Mesenchymal stem cell (in vitro differentiated cells and primary cell): ENCODE measurements at regions not wholly inside any gene's neighbourhood (a gene's known extent, or its start where the extent isn't known, plus 50 kb on each side); places are given as distances from the start of the nearest gene placed in this dataset.

Experiments used
- DNase-seq: peaks from one replicate; pipeline ENCODE4 v3.0.0-alpha.2; 2013
- H2AFZ ChIP-seq: one replicate; pipeline ENCODE4 v1.6.1; 2013; ENCODE audit warnings: low read depth, mild to moderate bottlenecking, control low read depth, inconsistent platforms, low read length, moderate library complexity
- H2AK5ac ChIP-seq: 2 replicates; pipeline ENCODE4 v1.6.1; 2013; ENCODE audit warnings: low read length, moderate library complexity, mild to moderate bottlenecking, inconsistent platforms; ENCODE audit not compliant: severe bottlenecking
- H2BK120ac ChIP-seq: one replicate; pipeline ENCODE4 v1.6.1; 2013; ENCODE audit warnings: low read depth, mild to moderate bottlenecking, inconsistent platforms, low read length, moderate library complexity
- H2BK12ac ChIP-seq, 2 experiments: one replicate each; pipeline ENCODE4 v1.6.1; 2013; ENCODE audit warnings: inconsistent platforms in 2 of 2, low read length in 2 of 2, mild to moderate bottlenecking in 2 of 2, moderate library complexity in 2 of 2, control low read depth in 1 of 2
- H2BK15ac ChIP-seq: one replicate; pipeline ENCODE4 v1.6.1; 2013; ENCODE audit warnings: mild to moderate bottlenecking, low read depth, inconsistent platforms; ENCODE audit not compliant: poor library complexity, severe bottlenecking
- H2BK5ac ChIP-seq: 2 replicates; pipeline ENCODE4 v1.6.1; 2013; ENCODE audit warnings: low read depth, mild to moderate bottlenecking, low read length, control low read depth, inconsistent platforms; ENCODE audit not compliant: poor library complexity, severe bottlenecking
- H3K14ac ChIP-seq, 2 experiments: one replicate each; pipeline ENCODE4 v1.6.1; 2013; ENCODE audit warnings: inconsistent platforms in 2 of 2, low read length in 2 of 2, control low read depth in 1 of 2, mild to moderate bottlenecking in 1 of 2, moderate library complexity in 1 of 2
- H3K18ac ChIP-seq, 2 experiments: one replicate each; pipeline ENCODE4 v1.6.1; 2013; ENCODE audit warnings: inconsistent platforms in 2 of 2, low read length in 2 of 2, control low read depth in 1 of 2, low read depth in 1 of 2, mild to moderate bottlenecking in 1 of 2
- H3K23ac ChIP-seq, 2 experiments: one replicate each; pipeline ENCODE4 v1.6.1; 2013; ENCODE audit warnings: inconsistent platforms in 2 of 2, low read length in 2 of 2, mild to moderate bottlenecking in 2 of 2, moderate library complexity in 2 of 2, control low read depth in 1 of 2
- H3K27ac ChIP-seq: 2 replicates; pipeline ENCODE4 v1.5.1; 2013; ENCODE audit warnings: mild to moderate bottlenecking, moderate library complexity, low read length, control low read depth, inconsistent platforms; ENCODE audit not compliant: poor library complexity, severe bottlenecking
- H3K27me3 ChIP-seq, 2 experiments: 2 replicates each; pipeline versions ENCODE4 v1.6.1 to v1.7.0; 2013; ENCODE audit warnings: low read length in 2 of 2, mild to moderate bottlenecking in 2 of 2, moderate library complexity in 2 of 2, control low read depth in 1 of 2, inconsistent platforms in 1 of 2; ENCODE audit not compliant: control insufficient read depth in 1 of 2, insufficient read depth in 1 of 2
- H3K36me3 ChIP-seq, 2 experiments: 2 replicates each; pipeline versions ENCODE4 v1.6.1 to v1.7.0; 2013; ENCODE audit warnings: low read length in 2 of 2, control low read depth in 1 of 2, inconsistent platforms in 1 of 2, low read depth in 1 of 2, mild to moderate bottlenecking in 1 of 2; ENCODE audit not compliant: insufficient read depth in 2 of 2, control insufficient read depth in 1 of 2
- H3K4ac ChIP-seq, 2 experiments: one replicate each; pipeline ENCODE4 v1.6.1; 2013; ENCODE audit warnings: inconsistent platforms in 2 of 2, low read length in 2 of 2, mild to moderate bottlenecking in 2 of 2, moderate library complexity in 2 of 2, control low read depth in 1 of 2, low read depth in 1 of 2
- H3K4me1 ChIP-seq: 2 replicates; pipeline ENCODE4 v1.6.1; 2013; ENCODE audit warnings: low read depth, low read length, control low read depth; ENCODE audit not compliant: control insufficient read depth, insufficient read depth
- H3K4me2 ChIP-seq: 2 replicates; pipeline ENCODE4 v1.6.1; 2013; ENCODE audit warnings: low read length, mild to moderate bottlenecking, inconsistent platforms; ENCODE audit not compliant: poor library complexity, severe bottlenecking
- H3K4me3 ChIP-seq, 2 experiments: 2 replicates each; pipeline versions ENCODE4 v1.5.1 to v1.7.0; 2013; ENCODE audit warnings: low read length in 2 of 2, mild to moderate bottlenecking in 2 of 2, control low read depth in 1 of 2, low read depth in 1 of 2; ENCODE audit not compliant: insufficient read depth in 1 of 2
- H3K79me1 ChIP-seq: replicated peaks from 2 replicates; pipeline ENCODE4 v1.6.1; 2013; ENCODE audit warnings: mild to moderate bottlenecking, control low read depth, low read length, inconsistent platforms; ENCODE audit not compliant: poor library complexity, severe bottlenecking
- H3K9ac ChIP-seq: 2 replicates; pipeline ENCODE4 v1.7.0; 2013; ENCODE audit warnings: mild to moderate bottlenecking, low read length, moderate library complexity
- H3K9me3 ChIP-seq: 2 replicates; pipeline ENCODE4 v1.7.0; 2013; ENCODE audit warnings: mild to moderate bottlenecking, low read length; ENCODE audit not compliant: control insufficient read depth
- H4K8ac ChIP-seq: one replicate; pipeline ENCODE4 v1.6.1; 2013; ENCODE audit warnings: inconsistent platforms, mild to moderate bottlenecking, low read length, moderate library complexity
- H4K91ac ChIP-seq: one replicate; pipeline ENCODE4 v1.6.1; 2013; ENCODE audit warnings: mild to moderate bottlenecking, low read length, inconsistent platforms
- WGBS: methylation state at CpG from one replicate; pipeline ENCODE4 v1.1.7; 2013; ENCODE audit warnings: mixed read lengths; 5-methylcytosine and 5-hydroxymethylcytosine counted together

DNA sequence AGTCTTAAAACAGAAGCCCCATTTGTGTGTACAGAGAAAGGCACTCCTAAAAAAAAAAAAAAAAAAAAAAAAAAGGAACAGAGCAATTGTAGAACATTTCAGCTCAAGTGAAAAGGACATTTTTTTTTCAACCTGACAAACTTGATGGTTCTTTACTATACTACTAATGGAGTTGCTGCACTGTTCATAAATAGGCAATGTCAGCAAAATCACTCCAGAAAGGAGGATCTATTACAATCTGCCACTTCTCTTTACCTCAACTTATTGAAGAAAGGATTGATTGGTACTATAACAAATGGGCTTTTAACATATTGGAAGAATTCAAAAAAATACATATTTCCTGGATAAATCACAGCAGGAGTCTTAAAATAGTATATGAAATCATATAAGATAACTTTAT lies 1517.7 kb downstream of the SLITRK1 start:
- no peak overlapping the region for H3K9ac ChIP-seq
- H3K18ac ChIP-seq: no peak overlapping the region
- H2AK5ac ChIP-seq: no peak overlapping the region
- H3K4me3 ChIP-seq: no peak overlapping the region
- no peak overlapping the region for H2BK5ac ChIP-seq
- H3K79me1 ChIP-seq: no peaks in the 10 kb centered on the region
- H4K91ac ChIP-seq: no peak overlapping the region
- H2BK12ac ChIP-seq: no peak overlapping the region
- H3K27ac ChIP-seq: no peak overlapping the region
- no peaks in the 10 kb centered on the region for H3K27me3 ChIP-seq
- no peak overlapping the region for H2BK15ac ChIP-seq
- H3K36me3 ChIP-seq: no peaks in the 10 kb centered on the region
- H3K14ac ChIP-seq: no peak overlapping the region
- H3K9me3 ChIP-seq: no peaks in the 10 kb centered on the region
- no peak overlapping the region for H4K8ac ChIP-seq
- H3K4ac ChIP-seq: no peak overlapping the region
- H2AFZ ChIP-seq: no peak overlapping the region
- no peaks in the 10 kb centered on the region for H3K4me1 ChIP-seq
- no peak for DNase-seq
- no peak overlapping the region for H3K23ac ChIP-seq
- H2BK120ac ChIP-seq: no peak overlapping the region
- no peak overlapping the region for H3K4me2 ChIP-seq

DNA sequence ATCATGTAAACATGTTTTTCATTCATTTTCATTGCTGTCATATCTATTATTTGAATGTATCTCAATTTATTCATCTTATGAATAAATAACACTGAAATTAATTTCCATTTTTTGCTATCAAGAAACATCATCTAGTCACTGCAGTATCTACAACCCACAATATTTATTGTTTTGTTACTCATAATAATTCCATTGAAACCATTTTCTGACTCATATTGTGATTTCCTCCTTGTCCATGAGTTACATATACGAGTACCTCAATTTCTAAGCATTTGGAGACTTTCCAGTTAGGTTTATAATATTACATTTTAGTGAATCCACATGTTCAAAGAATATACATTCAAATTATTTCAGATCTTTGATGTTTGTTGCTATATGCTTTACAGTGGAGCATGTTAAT lies 1524.0 kb downstream of the SLITRK1 start:
- no peak overlapping the region for H3K27ac ChIP-seq
- H2BK120ac ChIP-seq: no peak overlapping the region
- no peak overlapping the region for H3K23ac ChIP-seq
- no peak overlapping the region for H3K4me3 ChIP-seq
- no peak overlapping the region for H2BK15ac ChIP-seq
- no peak overlapping the region for H3K9ac ChIP-seq
- no peaks in the 10 kb centered on the region for H3K36me3 ChIP-seq
- no peaks in the 10 kb centered on the region for H3K9me3 ChIP-seq
- no peak overlapping the region for H4K91ac ChIP-seq
- H2BK5ac ChIP-seq: no peak overlapping the region
- no peak overlapping the region for H3K14ac ChIP-seq
- no peak overlapping the region for H2BK12ac ChIP-seq
- H2AK5ac ChIP-seq: no peak overlapping the region
- WGBS: no CpG with 5 or more reads among the region's 1 CpG
- no peaks in the 10 kb centered on the region for H3K4me1 ChIP-seq
- no peak overlapping the region for H4K8ac ChIP-seq
- no peak overlapping the region for H2AFZ ChIP-seq
- DNase-seq: no peak
- no peak overlapping the region for H3K4ac ChIP-seq
- H3K4me2 ChIP-seq: no peak overlapping the region
- H3K79me1 ChIP-seq: no peaks in the 10 kb centered on the region
- H3K27me3 ChIP-seq: no peaks in the 10 kb centered on the region
- no peak overlapping the region for H3K18ac ChIP-seq

- 100% methylated on average over 1 of the region's 5 CpGs for WGBS
- H2BK5ac ChIP-seq: no peak overlapping the region
- no peak overlapping the region for H2BK12ac ChIP-seq
- no peak overlapping the region for H3K23ac ChIP-seq
- no peak overlapping the region for H3K4me3 ChIP-seq
- no peak overlapping the region for H2AFZ ChIP-seq
- peak; percentile 6 for DNase-seq
- no peak overlapping the region for H2BK15ac ChIP-seq
- H3K27ac ChIP-seq: no peak overlapping the region
- no peak overlapping the region for H4K91ac ChIP-seq
- no peaks in the 10 kb centered on the region for H3K27me3 ChIP-seq
- no peak overlapping the region for H3K14ac ChIP-seq
- H3K9me3 ChIP-seq: no peaks in the 10 kb centered on the region
- no peak overlapping the region for H3K4ac ChIP-seq
- no peak overlapping the region for H2BK120ac ChIP-seq
- no peaks in the 10 kb centered on the region for H3K79me1 ChIP-seq
- H3K4me1 ChIP-seq: no peaks in the 10 kb centered on the region
- no peak overlapping the region for H3K18ac ChIP-seq
- no peak overlapping the region for H3K9ac ChIP-seq
- no peak overlapping the region for H2AK5ac ChIP-seq
- H4K8ac ChIP-seq: no peak overlapping the region
- H3K36me3 ChIP-seq: no peaks in the 10 kb centered on the region
- no peak overlapping the region for H3K4me2 ChIP-seq
Observed at GRCh38 chr13:82356667-82357410, 1525.4 kb downstream of the SLITRK1 start.

DNA sequence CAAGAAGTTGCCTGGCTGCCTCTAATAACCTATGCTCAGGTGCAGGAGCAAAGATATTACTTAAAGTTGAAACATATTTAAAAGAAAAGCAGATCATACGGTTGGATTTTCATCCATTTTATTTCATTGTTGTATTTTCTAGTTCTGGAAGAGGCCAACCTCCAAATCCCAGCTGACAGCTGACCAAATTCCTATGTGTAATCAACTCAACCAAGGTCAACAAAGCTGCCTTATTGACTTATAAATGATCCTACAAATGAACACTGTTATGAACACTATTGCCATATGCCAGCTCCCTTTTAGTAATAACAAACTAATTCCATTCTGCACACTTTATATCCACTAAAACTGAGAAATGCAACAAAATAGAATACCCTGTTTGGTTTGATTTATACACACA lies 1537.4 kb downstream of the SLITRK1 start:
- H3K36me3 ChIP-seq: no peaks in the 10 kb centered on the region
- no peak overlapping the region for H3K4me3 ChIP-seq
- no peaks in the 10 kb centered on the region for H3K4me1 ChIP-seq
- no peaks in the 10 kb centered on the region for H3K27me3 ChIP-seq
- H3K9me3 ChIP-seq: no peaks in the 10 kb centered on the region
- H3K79me1 ChIP-seq: no peaks in the 10 kb centered on the region
- no peak overlapping the region for H3K9ac ChIP-seq
- no peak for DNase-seq
- no peak overlapping the region for H3K27ac ChIP-seq
- H3K14ac ChIP-seq: no peak overlapping the region
- H2BK12ac ChIP-seq: no peak overlapping the region
- no peak overlapping the region for H2BK120ac ChIP-seq
- no peak overlapping the region for H4K91ac ChIP-seq
- H2BK15ac ChIP-seq: no peak overlapping the region
- H2AK5ac ChIP-seq: no peak overlapping the region
- no peak overlapping the region for H2AFZ ChIP-seq
- no peak overlapping the region for H4K8ac ChIP-seq
- no peak overlapping the region for H3K4ac ChIP-seq
- H2BK5ac ChIP-seq: no peak overlapping the region
- H3K4me2 ChIP-seq: no peak overlapping the region
- WGBS: 100% methylated on average over 1 of the region's 1 CpG
- no peak overlapping the region for H3K23ac ChIP-seq
- no peak overlapping the region for H3K18ac ChIP-seq
